K562 (cell line): ENCODE measurements at regions not wholly inside any gene's neighbourhood (a gene's known extent, or its start where the extent isn't known, plus 50 kb on each side); places are given as distances from the start of the nearest gene placed in this dataset.
A peak's percentile ranks its signal among the peaks of the same experiment; 100 is the strongest.

Experiments used
- ATAC-seq: fragments of 200-7000 bp; cut with Tn5 transposase; 3 replicates; pipeline ENCODE4 v1.9.1; 2020; ENCODE audit warnings: moderate library complexity
- BruUV-seq: library from RNA; stranded (reverse); fragments of 400-500 nt; replicated peaks from 2 replicates; lab custom pipeline; 2021; lab: Mats Ljungman, UMichigan
- CTCF ChIA-PET: fragments of 300-600 bp; formaldehyde crosslinking; extraction: SDS; loops from one replicate; lab custom pipeline; 2021; ENCODE audit warnings: low intra/inter-chr PET ratio; lab: Yijun Ruan, JAX
- POLR2A ChIA-PET: fragments of 300-600, 350-650 bp; sonication (Branson Sonifier 250); formaldehyde crosslinking; extraction: SDS; loops from one replicate; lab custom pipeline; 2021; ENCODE audit warnings: antibody characterized with exemption, inconsistent platforms; lab: Yijun Ruan, JAX
- DNase-seq, 4 experiments: peaks; one replicate each; pipeline versions ENCODE4 v3.0.0 to v3.0.0-alpha.2; 2011 to 2018; ENCODE audit warnings: low spot score in 3 of 4, mixed read lengths in 3 of 4; ENCODE audit errors: extremely low read depth in 1 of 4
- FAIRE-seq: peaks from 2 replicates; lab custom pipeline; 2011; peaks lifted over from hg19 to GRCh38; lab: Jason Lieb, UNC
- H2AFZ ChIP-seq: 2 replicates; pipeline ENCODE4 v1.6.0; 2011; ENCODE audit warnings: low read depth, low read length, control low read depth, inconsistent platforms
- H3K27ac ChIP-seq: fragments of 200-600 bp; 3 replicates; pipeline ENCODE4 v1.8.0; 2011; ENCODE audit warnings: low read depth, mild to moderate bottlenecking, control low read depth, inconsistent platforms, low read length, moderate library complexity, mixed read lengths; ENCODE audit errors: extremely low read depth
- H3K27me3 ChIP-seq, 2 experiments: fragments of 300-600 bp in 1 of 2; 2 replicates in 1 of 2; 3 replicates in 1 of 2; pipeline versions ENCODE4 v1.6.0 to v1.8.0; 2011; ENCODE audit warnings: inconsistent platforms in 2 of 2, low read length in 2 of 2, mild to moderate bottlenecking in 1 of 2, mixed read lengths in 1 of 2, moderate library complexity in 1 of 2; ENCODE audit not compliant: control insufficient read depth in 2 of 2, insufficient read depth in 2 of 2
- H3K36me3 ChIP-seq: fragments of 300-600 bp; 3 replicates; pipeline ENCODE4 v1.8.0; 2011; ENCODE audit warnings: mild to moderate bottlenecking, low read length, inconsistent platforms; ENCODE audit not compliant: control insufficient read depth, insufficient read depth
- H3K4me1 ChIP-seq, 2 experiments: fragments of 200-600 bp in 1 of 2; replicated peaks in 1 of 2; 2 replicates in 1 of 2; 3 replicates in 1 of 2; pipeline versions ENCODE4 v1.5.1 to v1.8.0; 2011; ENCODE audit warnings: inconsistent platforms in 2 of 2, low read length in 2 of 2, mild to moderate bottlenecking in 1 of 2, mixed read lengths in 1 of 2, moderate library complexity in 1 of 2; ENCODE audit not compliant: control insufficient read depth in 2 of 2, insufficient read depth in 2 of 2
- H3K4me2 ChIP-seq: 2 replicates; pipeline ENCODE4 v1.6.1; 2011; ENCODE audit warnings: low read length, control low read depth, inconsistent platforms, mixed read lengths; ENCODE audit not compliant: insufficient read depth
- H3K4me3 ChIP-seq: fragments of 200-600 bp; sonication (generic), shearing (Covaris generic); 2 replicates; pipeline ENCODE4 v1.5.1; 2016; ENCODE audit warnings: control low read depth, inconsistent platforms
- H3K79me2 ChIP-seq: fragments of 200-600 bp; 3 replicates; pipeline ENCODE4 v1.8.0; 2011; ENCODE audit warnings: low read length, inconsistent platforms; ENCODE audit not compliant: control insufficient read depth, insufficient read depth
- H3K9ac ChIP-seq, 2 experiments: 2 replicates each; pipeline versions ENCODE4 v1.6.0 to v1.6.1; 2011; ENCODE audit warnings: low read depth in 2 of 2, low read length in 2 of 2, control low read depth in 1 of 2, inconsistent platforms in 1 of 2, mild to moderate bottlenecking in 1 of 2, mixed read lengths in 1 of 2; ENCODE audit not compliant: insufficient read depth in 1 of 2
- H3K9me1 ChIP-seq: one replicate; pipeline ENCODE4 v1.6.0; 2011; ENCODE audit warnings: inconsistent platforms, mild to moderate bottlenecking, low read length, moderate library complexity; ENCODE audit not compliant: control insufficient read depth, insufficient read depth
- H3K9me3 ChIP-seq: replicated peaks from 2 replicates; pipeline ENCODE4 v1.5.1; 2011; ENCODE audit warnings: low read depth, low read length, inconsistent platforms; ENCODE audit not compliant: control insufficient read depth, insufficient read depth
- H4K20me1 ChIP-seq: replicated peaks from 2 replicates; pipeline ENCODE4 v1.6.1; 2011; ENCODE audit warnings: low read length, inconsistent platforms, mixed read lengths; ENCODE audit not compliant: control insufficient read depth, insufficient read depth
- SETDB1 ChIP-seq: IDR thresholded peaks from one replicate; pipeline ENCODE4 v1.6.1; 2012; ENCODE audit warnings: low read length, control low read depth, inconsistent platforms
- TFE3 ChIP-seq: fragments of 450-650 bp; formaldehyde crosslinking; IDR thresholded peaks from 2 replicates; pipeline ENCODE4 v1.4.0; 2020; ENCODE audit warnings: mild to moderate bottlenecking, mixed read lengths
- ZNF584 ChIP-seq: fragments of 200-800 bp; sonication (Bioruptor generic); IDR thresholded peaks from 2 replicates; pipeline ENCODE4 v1.6.1; 2016; ENCODE audit warnings: low read depth, mild to moderate bottlenecking, missing genetic modification characterization, missing compliant biosample characterization
- WGBS: fragments of 100-300 bp; shearing (Covaris generic); methylation state at CpG from one replicate; pipeline ENCODE4 v1.1.6; 2016; ENCODE audit warnings: low coverage, mixed read lengths; ENCODE audit not compliant: insufficient coverage; ENCODE audit errors: missing lambda C conversion rate; 5-methylcytosine and 5-hydroxymethylcytosine counted together
- in situ Hi-C: fragments of 300-500 bp; cut with MboI; formaldehyde crosslinking; loops from 4 replicates; pipeline ENCODE4 v1.15.0; 2018; ENCODE audit warnings: inconsistent platforms, mixed read lengths
- intact Hi-C: fragments of 100-400 bp; cut with micrococcal nuclease; formaldehyde crosslinking; loops from 2 replicates; pipeline ENCODE4 v1.14.2; 2022

- in situ Hi-C loops, result no loop called here
- no peak for TF ChIP-seq SETDB1
- TF ChIP-seq TFE3, result peak; percentile 25
- TF ChIP-seq ZNF584 (CRISPR knock-in tag), result 0 out of 2 replicates have a peak, but pooled peaks have one; percentile 28
- TF ChIP-seq, all 486 proteins: peak for 2
- Histone ChIP-seq H3K79me2 (no peaks in the 10 kb centered on the region), H3K4me2 (no peak overlapping the region), H3K4me3 (no peak overlapping the region), H3K9ac (no peak overlapping the region), H3K9me1 (no peaks in the 10 kb centered on the region), H3K27ac (no peak overlapping the region), H3K9me3 (no peaks in the 10 kb centered on the region), H3K36me3 (no peaks in the 10 kb centered on the region), H3K4me1 (no peaks in the 10 kb centered on the region; a peak in 2 of 5 replicates), H3K27me3 (0 out of 5 replicates have a peak, but pooled peaks cover 0 to 4% of the 10 kb centered on the region in 2 experiments), H2AFZ (peak overlapping the region; percentile 16; the same call in 1 of the 2 replicates), H4K20me1 (no peaks in the 10 kb centered on the region)
- intact Hi-C loops, result no loop called here
- POLR2A ChIA-PET, result no interaction called here
- whole genome bisulfite sequencing, result 29% methylated on average over 1 of the region's 1 CpG
- CTCF ChIA-PET, result no interaction called here
- ATAC-seq (no peak), DNase-seq (no peak), FAIRE-seq (no peak)
- BruUV-seq, result no TSS peak
These were observed 217.1 kb downstream of the SLC38A4 start for GRCh38 chr12:46608431-46609272.
